HepG2 (cell line): ENCODE measurements at regions not wholly inside any gene's neighbourhood (a gene's known extent, or its start where the extent isn't known, plus 50 kb on each side); places are given as distances from the start of the nearest gene placed in this dataset.

Experiments used
- ATAC-seq: fragments of 200-7000 bp; cut with Tn5 transposase; 3 replicates; pipeline ENCODE4 v1.9.1; 2020; ENCODE audit warnings: mild to moderate bottlenecking, moderate library complexity
- BruUV-seq: library from RNA; stranded (reverse); fragments of 400-500 nt; replicated peaks from 2 replicates; lab custom pipeline; 2021; lab: Mats Ljungman, UMichigan
- CTCF ChIA-PET: fragments of 300-600 bp; formaldehyde crosslinking; extraction: SDS; loops from one replicate; lab custom pipeline; 2021; ENCODE audit warnings: low total read pairs, inconsistent platforms, low intra/inter-chr PET ratio; lab: Yijun Ruan, JAX
- POLR2A ChIA-PET: fragments of 350-600 bp; sonication (Branson Sonifier 250); formaldehyde crosslinking; loops from one replicate; lab custom pipeline; 2020; ENCODE audit warnings: antibody characterized with exemption, inconsistent platforms; lab: Yijun Ruan, JAX
- DNase-seq: peaks from one replicate; pipeline ENCODE4 v3.0.0-alpha.2; 2015; ENCODE audit warnings: low spot score
- FAIRE-seq: peaks from 3 replicates; lab custom pipeline; 2011; peaks lifted over from hg19 to GRCh38; lab: Jason Lieb, UNC
- H2AFZ ChIP-seq: one replicate; pipeline ENCODE4 v1.6.1; 2011; ENCODE audit warnings: low read length, inconsistent platforms
- H3K27ac ChIP-seq: fragments of 300-600 bp; 3 replicates; pipeline ENCODE4 v1.8.0; 2011; ENCODE audit warnings: mixed run types, mild to moderate bottlenecking, mixed read lengths, low read length, inconsistent platforms; ENCODE audit not compliant: insufficient read depth; ENCODE audit errors: extremely low read length
- H3K27me3 ChIP-seq, 2 experiments: fragments of 200-600 bp in 1 of 2; 2 replicates in 1 of 2; 3 replicates in 1 of 2; pipeline versions ENCODE4 v1.6.0 to v1.8.0; 2011; ENCODE audit warnings: low read length in 2 of 2, mild to moderate bottlenecking in 2 of 2, moderate library complexity in 2 of 2, inconsistent platforms in 1 of 2; ENCODE audit not compliant: insufficient read depth in 2 of 2, control insufficient read depth in 1 of 2
- H3K36me3 ChIP-seq, 2 experiments: fragments of 200-600 bp in 1 of 2; replicated peaks in 1 of 2; 2 replicates in 1 of 2; 3 replicates in 1 of 2; pipeline versions ENCODE4 v1.5.1 to v1.8.0; 2011; ENCODE audit warnings: low read length in 2 of 2, inconsistent platforms in 1 of 2; ENCODE audit not compliant: insufficient read depth in 2 of 2, control insufficient read depth in 1 of 2
- H3K4me1 ChIP-seq: 2 replicates; pipeline ENCODE4 v1.5.1; 2012; ENCODE audit warnings: low read length, inconsistent platforms; ENCODE audit not compliant: insufficient read depth
- H3K4me2 ChIP-seq: 2 replicates; pipeline ENCODE4 v1.6.0; 2011; ENCODE audit warnings: low read depth, low read length, inconsistent platforms
- H3K4me3 ChIP-seq, 3 experiments: fragments of 200-600 bp in 1 of 3; sonication (generic), shearing (Covaris generic) in 1 of 3; replicated peaks in 1 of 3; 2 replicates each; pipeline ENCODE4 v1.5.1; 2011 to 2016; ENCODE audit warnings: low read length in 3 of 3, inconsistent platforms in 2 of 3, low read depth in 2 of 3, mild to moderate bottlenecking in 2 of 3, control low read depth in 1 of 3, mixed read lengths in 1 of 3; ENCODE audit not compliant: insufficient read depth in 1 of 3
- H3K79me2 ChIP-seq: one replicate; pipeline ENCODE4 v1.6.1; 2011; ENCODE audit warnings: low read length, inconsistent platforms; ENCODE audit not compliant: insufficient read depth
- H3K9ac ChIP-seq: 2 replicates; pipeline ENCODE4 v1.6.0; 2011; ENCODE audit warnings: mild to moderate bottlenecking, low read depth, low read length, inconsistent platforms; ENCODE audit not compliant: insufficient read depth
- H3K9me3 ChIP-seq: 2 replicates; pipeline ENCODE4 v1.5.1; 2012; ENCODE audit warnings: mild to moderate bottlenecking, low read length
- H4K20me1 ChIP-seq: 2 replicates; pipeline ENCODE4 v1.6.0; 2011; ENCODE audit warnings: inconsistent platforms, mild to moderate bottlenecking, low read length, moderate library complexity; ENCODE audit not compliant: insufficient read depth
- HDAC2 ChIP-seq: sonication (generic); formaldehyde crosslinking; IDR thresholded peaks from 2 replicates; pipeline ENCODE4 v1.4.0; 2020; ENCODE audit warnings: missing genetic modification reagents
- KIAA2018 ChIP-seq: sonication (generic); formaldehyde crosslinking; IDR thresholded peaks from 2 replicates; pipeline ENCODE4 v1.5.0; 2020; ENCODE audit warnings: mild to moderate bottlenecking, missing genetic modification reagents, borderline replicate concordance
- NFYC ChIP-seq: IDR thresholded peaks from 2 replicates; pipeline ENCODE4 v1.6.1; 2016; ENCODE audit warnings: missing genetic modification reagents, missing compliant biosample characterization
- TEAD2 ChIP-seq: sonication (generic); formaldehyde crosslinking; IDR thresholded peaks from 2 replicates; pipeline ENCODE4 v1.9.0; 2021; ENCODE audit warnings: missing genetic modification reagents
- ZNF225 ChIP-seq: sonication (generic); formaldehyde crosslinking; IDR thresholded peaks from 2 replicates; pipeline ENCODE4 v1.4.0; 2020; ENCODE audit warnings: mild to moderate bottlenecking, missing genetic modification reagents
- ZNF367 ChIP-seq: sonication (generic); formaldehyde crosslinking; IDR thresholded peaks from 2 replicates; pipeline ENCODE4 v1.4.0; 2020; ENCODE audit warnings: missing genetic modification reagents, borderline replicate concordance
- ZNF781 ChIP-seq: sonication (generic); formaldehyde crosslinking; IDR thresholded peaks from 2 replicates; pipeline ENCODE4 v1.5.1; 2020; ENCODE audit warnings: borderline replicate concordance, mild to moderate bottlenecking, missing genetic modification reagents; ENCODE audit errors: not compliant biosample characterization
- ZNF841 ChIP-seq: sonication (generic); formaldehyde crosslinking; IDR thresholded peaks from 2 replicates; pipeline ENCODE4 v1.8.1; 2023; ENCODE audit warnings: missing genetic modification reagents, borderline replicate concordance
- ZSCAN21 ChIP-seq: sonication (generic); formaldehyde crosslinking; IDR thresholded peaks from 2 replicates; pipeline ENCODE4 v1.8.0; 2022; ENCODE audit warnings: mild to moderate bottlenecking, missing genetic modification reagents, moderate library complexity, borderline replicate concordance
- WGBS: methylation state at CpG from one replicate; pipeline ENCODE4 v1.1.6; 2017; ENCODE audit warnings: low lambda C conversion rate; 5-methylcytosine and 5-hydroxymethylcytosine counted together
- in situ Hi-C: cut with HindIII; loops from 2 replicates; pipeline ENCODE4 v1.10.0; 2017; ENCODE audit warnings: low pct_unique_long_range_greater_than_20kb; ENCODE audit not compliant: extremely low pct_ligation_motif_present
- intact Hi-C: fragments of 100-400 bp; cut with micrococcal nuclease; formaldehyde crosslinking; loops from one replicate; pipeline ENCODE4 v1.10.0; 2022; ENCODE audit not compliant: unreplicated experiment

- no peak for TF ChIP-seq ZNF367
Observed at GRCh38 chr6:170080828-170081371, 210.0 kb downstream of the DLL1 start (continued).

GRCh38 chr6:170080169-170080827 lies 210.6 kb downstream of the DLL1 start:
- DNase-seq (no peak), ATAC-seq (no peak), FAIRE-seq (no peak)
- POLR2A ChIA-PET: no interaction called here
- no peaks in the 10 kb centered on the region for H3K4me1 ChIP-seq
- H3K27ac ChIP-seq: no peak overlapping the region
- H4K20me1 ChIP-seq: no peaks in the 10 kb centered on the region; the same call in 1 of the 2 replicates
- peaks cover 10 to 72% of the 10 kb centered on the region in 2 experiments for H3K27me3 ChIP-seq
- TF ChIP-seq ZNF841 (CRISPR knock-in tag): no peak
- TF ChIP-seq ZNF781 (CRISPR knock-in tag): no peak
- no peak for TF ChIP-seq HDAC2
- no peak for TF ChIP-seq KIAA2018 (CRISPR knock-in tag)
- TF ChIP-seq ZSCAN21 (CRISPR knock-in tag): no peak
- no peak for TF ChIP-seq TEAD2 (CRISPR knock-in tag)
- no peak for TF ChIP-seq ZNF225 (CRISPR knock-in tag)
- no peak for TF ChIP-seq NFYC (CRISPR knock-in tag)
- TF ChIP-seq, all 625 proteins: peak for 0
- Histone ChIP-seq H3K79me2 (no peaks in the 10 kb centered on the region), H3K9ac (no peak overlapping the region), H3K9me3 (no peaks in the 10 kb centered on the region), H2AFZ (no peak overlapping the region), H3K4me2 (no peak overlapping the region), H3K36me3 (no peaks in the 10 kb centered on the region), H3K4me3 (no peak overlapping the region)
- in situ Hi-C loops: no loop called here
- CTCF ChIA-PET: no interaction called here
- BruUV-seq: no TSS peak
- WGBS: 18% methylated on average over 21 of the region's 24 CpGs
- intact Hi-C loops: no loop called here
